ENCODE measurements at regions not wholly inside any gene's neighbourhood (a gene's known extent, or its start where the extent isn't known, plus 50 kb on each side); places are given as distances from the start of the nearest gene placed in this dataset.

- Histone ChIP-seq H2AFZ (no peak overlapping the region), H3K9ac (no peak overlapping the region), H3K4me3 (ENCODE audit: low read depth, low read length) (no peak overlapping the region), H3K79me2 (no peaks in the 10 kb centered on the region), H3K27me3 (ENCODE audit: control insufficient read depth, insufficient read depth, low read length) (no peaks in the 10 kb centered on the region), H3K9me3 (ENCODE audit: control insufficient read depth, low read length) (no peaks in the 10 kb centered on the region), H3K36me3 (ENCODE audit: control insufficient read depth, insufficient read depth, low read length) (no peaks in the 10 kb centered on the region), H3K4me2 (ENCODE audit: low read length) (no peak overlapping the region), H3K27ac (no peak overlapping the region), H3K4me1 (no peaks in the 10 kb centered on the region)
- no peak for TF ChIP-seq CTCF (IDR thresholded peaks at IDR 0.05)
Measured at GRCh38 chr10:35797187-35797586, 155.1 kb upstream of the FZD8 start.

GRCh38 chr10:35795131-35795824 lies 153.2 kb upstream of the FZD8 start:
- H3K4me3 ChIP-seq (ENCODE audit: low read depth, low read length): no peak overlapping the region
- H3K36me3 ChIP-seq (ENCODE audit: control insufficient read depth, insufficient read depth, low read length): no peaks in the 10 kb centered on the region
- H3K4me2 ChIP-seq (ENCODE audit: low read length): no peak overlapping the region
- no peak overlapping the region for H3K9ac ChIP-seq
- no peaks in the 10 kb centered on the region for H3K27me3 ChIP-seq (ENCODE audit: control insufficient read depth, insufficient read depth, low read length)
- no peak for TF ChIP-seq CTCF (IDR thresholded peaks at IDR 0.05)
- H3K79me2 ChIP-seq: no peaks in the 10 kb centered on the region
- no peaks in the 10 kb centered on the region for H3K4me1 ChIP-seq
- no peaks in the 10 kb centered on the region for H3K9me3 ChIP-seq (ENCODE audit: control insufficient read depth, low read length)
- H2AFZ ChIP-seq: no peak overlapping the region
- no peak overlapping the region for H3K27ac ChIP-seq

GRCh38 chr10:35794703-35795102 lies 152.6 kb upstream of the FZD8 start:
- no peak overlapping the region for H3K4me3 ChIP-seq (ENCODE audit: low read depth, low read length)
- no peak for TF ChIP-seq CTCF (IDR thresholded peaks at IDR 0.05)

GRCh38 chr10:35792291-35792690 lies 150.2 kb upstream of the FZD8 start:
- no peaks in the 10 kb centered on the region for H3K27me3 ChIP-seq (ENCODE audit: control insufficient read depth, insufficient read depth, low read length)
- no peak for TF ChIP-seq CTCF (IDR thresholded peaks at IDR 0.05)
- no peak overlapping the region for H2AFZ ChIP-seq
- no peaks in the 10 kb centered on the region for H3K4me1 ChIP-seq
- H3K4me2 ChIP-seq (ENCODE audit: low read length): no peak overlapping the region
- no peak overlapping the region for H3K9ac ChIP-seq
- no peaks in the 10 kb centered on the region for H3K36me3 ChIP-seq (ENCODE audit: control insufficient read depth, insufficient read depth, low read length)
- H3K4me3 ChIP-seq (ENCODE audit: low read depth, low read length): no peak overlapping the region
- H3K79me2 ChIP-seq: no peaks in the 10 kb centered on the region
- no peaks in the 10 kb centered on the region for H3K9me3 ChIP-seq (ENCODE audit: control insufficient read depth, low read length)
- H3K27ac ChIP-seq: no peak overlapping the region

More at GRCh38 chr10:35794703-35795102, 152.6 kb upstream of the FZD8 start:
- Histone ChIP-seq H3K4me2 (ENCODE audit: low read length) (no peak overlapping the region), H3K79me2 (no peaks in the 10 kb centered on the region), H2AFZ (no peak overlapping the region), H3K9ac (no peak overlapping the region), H3K27me3 (ENCODE audit: control insufficient read depth, insufficient read depth, low read length) (no peaks in the 10 kb centered on the region), H3K9me3 (ENCODE audit: control insufficient read depth, low read length) (no peaks in the 10 kb centered on the region), H3K4me1 (no peaks in the 10 kb centered on the region), H3K36me3 (ENCODE audit: control insufficient read depth, insufficient read depth, low read length) (no peaks in the 10 kb centered on the region), H3K27ac (no peak overlapping the region)

GRCh38 chr10:35789996-35790395 lies 147.9 kb upstream of the FZD8 start:
- H3K36me3 ChIP-seq (ENCODE audit: control insufficient read depth, insufficient read depth, low read length): no peaks in the 10 kb centered on the region
- no peak overlapping the region for H3K4me3 ChIP-seq (ENCODE audit: low read depth, low read length)
- H2AFZ ChIP-seq: no peak overlapping the region
- TF ChIP-seq CTCF (IDR thresholded peaks at IDR 0.05): no peak
- no peaks in the 10 kb centered on the region for H3K27me3 ChIP-seq (ENCODE audit: control insufficient read depth, insufficient read depth, low read length)
- H3K9me3 ChIP-seq (ENCODE audit: control insufficient read depth, low read length): no peaks in the 10 kb centered on the region
- no peak overlapping the region for H3K27ac ChIP-seq
- no peaks in the 10 kb centered on the region for H3K4me1 ChIP-seq
- H3K79me2 ChIP-seq: no peaks in the 10 kb centered on the region
- no peak overlapping the region for H3K9ac ChIP-seq
- H3K4me2 ChIP-seq (ENCODE audit: low read length): no peak overlapping the region

All from parathyroid adenoma (tissue), 2 donors.